Cardiac muscle cell (in vitro differentiated cells and primary cell): ENCODE measurements at regions not wholly inside any gene's neighbourhood (a gene's known extent, or its start where the extent isn't known, plus 50 kb on each side); places are given as distances from the start of the nearest gene placed in this dataset.

Experiments used
- DNase-seq, 2 donors: peaks; one replicate each; pipeline versions ENCODE4 v3.0.0 to v3.0.0-alpha.2; 2010 to 2017; ENCODE audit warnings: low read depth in 1 of 2, low spot score in 1 of 2
- H3K27ac ChIP-seq: fragments of 200-600 bp; sonication (generic); 2 replicates; pipeline ENCODE4 v1.5.1; 2016
- H3K27me3 ChIP-seq: fragments of 200-600 bp; sonication (generic); 2 replicates; pipeline ENCODE4 v1.6.0; 2016; ENCODE audit warnings: control low read depth
- H3K36me3 ChIP-seq: fragments of 200-600 bp; sonication (generic); 2 replicates; pipeline ENCODE4 v1.5.1; 2016; ENCODE audit warnings: control low read depth
- H3K4me1 ChIP-seq: fragments of 200-600 bp; sonication (generic); 2 replicates; pipeline ENCODE4 v1.8.1; 2017; ENCODE audit warnings: low read depth, mild to moderate bottlenecking, mixed run types
- H3K4me3 ChIP-seq: fragments of 200-600 bp; sonication (generic); 2 replicates; pipeline ENCODE4 v1.5.1; 2016; ENCODE audit warnings: mild to moderate bottlenecking
- H3K9me3 ChIP-seq: fragments of 200-600 bp; sonication (generic); 2 replicates; pipeline ENCODE4 v1.5.1; 2017; ENCODE audit warnings: low read depth, mild to moderate bottlenecking, control low read depth
- CTCF ChIP-seq: IDR thresholded peaks from 2 replicates; pipeline ENCODE4 v1.5.1; 2012; ENCODE audit warnings: low read depth, mild to moderate bottlenecking, low read length

DNA sequence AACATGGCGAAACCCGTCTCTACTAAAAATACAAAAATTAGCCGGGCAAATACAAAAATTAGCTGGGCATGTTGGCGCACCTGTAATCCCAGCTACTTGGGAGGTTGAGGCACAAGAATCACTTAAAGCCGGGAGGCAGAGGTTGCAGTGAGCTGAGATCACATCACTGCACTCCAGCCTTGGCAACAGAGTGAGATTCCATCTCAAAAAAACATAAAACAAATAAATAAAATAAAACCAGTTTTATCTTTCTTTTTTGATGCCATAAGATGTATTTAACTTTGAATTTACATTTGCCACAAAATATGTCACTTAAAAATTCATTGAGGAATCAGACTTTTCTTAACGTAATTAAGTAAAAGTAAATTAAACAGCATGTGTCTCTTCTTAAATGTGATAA is 113.3 kb upstream of the ERRFI1 start:
- no peak for TF ChIP-seq CTCF
- DNase-seq = no peak
- Histone ChIP-seq H3K9me3 (no peaks in the 10 kb centered on the region), H3K4me3 (no peak overlapping the region), H3K27me3 (no peaks in the 10 kb centered on the region), H3K36me3 (no peaks in the 10 kb centered on the region), H3K27ac (no peak overlapping the region), H3K4me1 (no peaks in the 10 kb centered on the region)

GRCh38 chr1:8138673-8139072 is 112.6 kb upstream of the ERRFI1 start:
- DNase-seq = no peak
- no peak for TF ChIP-seq CTCF
- Histone ChIP-seq H3K4me1 (peaks cover 6% of the 10 kb centered on the region), H3K4me3 (no peak overlapping the region), H3K27me3 (no peaks in the 10 kb centered on the region), H3K9me3 (no peaks in the 10 kb centered on the region), H3K27ac (no peak overlapping the region), H3K36me3 (no peaks in the 10 kb centered on the region)

DNA sequence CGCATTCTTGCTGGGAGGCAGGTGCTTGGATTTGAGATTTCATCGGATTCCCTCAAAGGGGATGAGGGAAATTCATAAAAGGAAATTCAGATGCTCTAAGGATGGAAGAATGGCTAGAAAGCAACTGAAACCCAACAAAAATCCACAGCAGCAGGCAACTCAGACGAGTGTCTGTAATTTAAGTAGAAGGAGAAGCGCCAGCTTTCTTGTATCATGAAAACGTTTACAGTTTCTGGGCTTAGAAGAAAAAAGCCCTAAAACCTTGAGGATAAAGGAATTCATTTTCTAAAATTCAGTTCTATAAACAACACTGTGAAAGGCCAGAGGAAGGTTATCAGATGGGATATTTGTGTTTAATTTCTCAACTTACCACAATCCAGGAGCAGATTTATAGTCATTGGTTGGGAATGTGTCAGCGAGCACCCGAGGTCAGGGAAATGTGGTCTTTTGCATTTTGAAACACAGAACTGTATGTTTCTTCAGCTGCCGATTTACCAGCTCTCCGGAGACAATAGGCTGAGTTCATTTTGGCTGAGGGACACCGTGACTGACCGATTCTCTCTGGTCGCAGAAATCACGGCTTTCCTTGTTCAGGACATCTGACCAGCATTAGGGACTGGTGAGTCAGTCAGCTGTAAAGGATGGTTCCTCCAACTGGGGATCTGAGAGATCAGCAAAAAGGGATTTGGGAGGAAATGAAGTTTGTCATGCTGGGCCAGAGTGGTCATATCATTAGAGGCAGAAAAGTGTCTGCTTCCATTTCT is 111.6 kb upstream of the ERRFI1 start:
- DNase-seq = peak in 1 of 2 donors; percentile 93
- peaks cover 10% of the 10 kb centered on the region for H3K4me1 ChIP-seq
- H3K27ac ChIP-seq = no peak overlapping the region
- H3K36me3 ChIP-seq = no peaks in the 10 kb centered on the region
- H3K27me3 ChIP-seq = no peaks in the 10 kb centered on the region
- no peak overlapping the region for H3K4me3 ChIP-seq
- TF ChIP-seq CTCF = no peak
- H3K9me3 ChIP-seq = no peaks in the 10 kb centered on the region

GRCh38 chr1:8136766-8137165 is 110.7 kb upstream of the ERRFI1 start:
- Histone ChIP-seq H3K4me1 (peaks cover 10% of the 10 kb centered on the region), H3K4me3 (no peak overlapping the region), H3K27me3 (no peaks in the 10 kb centered on the region), H3K36me3 (no peaks in the 10 kb centered on the region), H3K9me3 (no peaks in the 10 kb centered on the region), H3K27ac (no peak overlapping the region)
- DNase-seq = peak; percentile 21 to 41
- no peak for TF ChIP-seq CTCF

DNA sequence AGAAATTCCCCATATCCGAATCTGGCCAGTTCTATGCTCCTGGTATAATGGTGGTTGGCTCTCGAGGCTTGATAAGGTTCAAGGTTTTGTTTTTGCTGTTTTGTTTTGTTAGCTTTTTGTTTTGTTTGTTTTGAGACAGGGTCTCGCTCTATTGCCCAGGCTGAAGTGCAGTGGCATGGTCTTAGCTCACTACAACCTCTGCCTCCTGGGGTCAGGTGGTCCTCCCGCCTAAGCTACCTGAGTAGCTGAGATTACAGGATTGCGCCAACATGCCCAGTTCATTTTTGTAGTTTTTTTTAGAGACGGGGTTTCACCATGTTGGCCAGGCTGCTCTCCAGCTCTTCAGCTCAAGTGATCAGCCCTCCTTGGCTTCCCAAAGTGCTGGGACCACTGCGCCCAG is 109.1 kb upstream of the ERRFI1 start:
- DNase-seq = no peak
- no peaks in the 10 kb centered on the region for H3K36me3 ChIP-seq
- no peaks in the 10 kb centered on the region for H3K27me3 ChIP-seq
- no peak overlapping the region for H3K27ac ChIP-seq
- TF ChIP-seq CTCF = no peak
- no peaks in the 10 kb centered on the region for H3K9me3 ChIP-seq
- peaks cover 10% of the 10 kb centered on the region for H3K4me1 ChIP-seq
- no peak overlapping the region for H3K4me3 ChIP-seq
